HG03196 (cell line): ENCODE measurements at regions not wholly inside any gene's neighbourhood (a gene's known extent, or its start where the extent isn't known, plus 50 kb on each side); places are given as distances from the start of the nearest gene placed in this dataset.

Experiments used
- ATAC-seq: cut with Tn5 transposase; IDR thresholded peaks from one replicate; pipeline ENCODE4 v1.9.1; 2021; ENCODE audit not compliant: unreplicated experiment

GRCh38 chr5:58357799-58358500, 101.9 kb downstream of the PLK2 start:
- no peak for ATAC-seq

GRCh38 chr5:58357121-58357520, 102.8 kb downstream of the PLK2 start:
- ATAC-seq, result no peak

GRCh38 chr5:58356662-58357061, 103.2 kb downstream of the PLK2 start:
- no peak for ATAC-seq

GRCh38 chr5:58354827-58355226, 105.1 kb downstream of the PLK2 start:
- ATAC-seq, result no peak

GRCh38 chr5:58353992-58354391, 105.9 kb downstream of the PLK2 start:
- no peak for ATAC-seq

GRCh38 chr5:58351190-58351589, 108.7 kb downstream of the PLK2 start:
- ATAC-seq, result no peak

GRCh38 chr5:58348996-58349728, 110.7 kb downstream of the PLK2 start:
- no peak for ATAC-seq

GRCh38 chr5:58346041-58346440, 113.8 kb downstream of the PLK2 start:
- no peak for ATAC-seq

GRCh38 chr5:58341476-58341875, 118.4 kb downstream of the PLK2 start:
- no peak for ATAC-seq

- no peak for ATAC-seq
These were observed 124.4 kb downstream of the PLK2 start for GRCh38 chr5:58335518-58335917.

- no peak for ATAC-seq
These were observed 125.9 kb downstream of the PLK2 start for GRCh38 chr5:58334035-58334434.

GRCh38 chr5:58330781-58331180, 129.1 kb downstream of the PLK2 start:
- no peak for ATAC-seq

GRCh38 chr5:58327289-58327688, 132.6 kb downstream of the PLK2 start:
- no peak for ATAC-seq

- ATAC-seq, result no peak
These were observed 133.9 kb downstream of the PLK2 start for GRCh38 chr5:58326022-58326421.

GRCh38 chr5:58322453-58322852, 137.4 kb downstream of the PLK2 start:
- no peak for ATAC-seq

GRCh38 chr5:58318468-58318867, 141.4 kb downstream of the PLK2 start:
- no peak for ATAC-seq

- ATAC-seq, result no peak
These were observed 142.1 kb downstream of the PLK2 start for GRCh38 chr5:58317808-58318207.

- no peak for ATAC-seq
These were observed 142.9 kb downstream of the PLK2 start for GRCh38 chr5:58317009-58317408.

- ATAC-seq, result no peak
These were observed 144.1 kb downstream of the PLK2 start for GRCh38 chr5:58315794-58316193.

GRCh38 chr5:58314356-58315210, 145.3 kb downstream of the PLK2 start:
- ATAC-seq, result no peak

GRCh38 chr5:58312299-58312698, 147.6 kb downstream of the PLK2 start:
- ATAC-seq, result no peak

GRCh38 chr5:58311526-58311925, 148.4 kb downstream of the PLK2 start:
- ATAC-seq, result no peak
